WTC11 (cell line): ENCODE measurements at regions not wholly inside any gene's neighbourhood (a gene's known extent, or its start where the extent isn't known, plus 50 kb on each side); places are given as distances from the start of the nearest gene placed in this dataset.
A peak's percentile ranks its signal among the peaks of the same experiment; 100 is the strongest.

Experiments used
- ATAC-seq: fragments of 200-7000 bp; cut with Tn5 transposase; 2 replicates; pipeline ENCODE4 v1.10.0; 2021; ENCODE audit warnings: mild to moderate bottlenecking, moderate library complexity
- CTCF ChIA-PET: fragments of 300-600 bp; sonication (Branson Sonifier 250); formaldehyde crosslinking; loops from one replicate; lab custom pipeline; 2021; ENCODE audit warnings: antibody characterized with exemption; lab: Charles Lee
- POLR2A ChIA-PET: fragments of 350-600 bp; sonication (Branson Sonifier 250); formaldehyde crosslinking; loops from one replicate; lab custom pipeline; 2021; ENCODE audit warnings: antibody characterized with exemption; lab: Charles Lee
- DNase-seq: peaks from one replicate; pipeline ENCODE4 v3.0.0; 2021; ENCODE audit warnings: low spot score
- H3K27ac Mint-ChIP-seq: 2 replicates; pipeline ENCODE4 v1.8.0; 2021; ENCODE audit warnings: mixed read lengths
- H3K27me3 Mint-ChIP-seq: 2 replicates; pipeline ENCODE4 v1.8.0; 2021; ENCODE audit warnings: low read depth, mild to moderate bottlenecking, moderate library complexity, mixed read lengths
- H3K36me3 Mint-ChIP-seq: 2 replicates; pipeline ENCODE4 v1.8.0; 2021; ENCODE audit warnings: mixed read lengths
- H3K4me1 Mint-ChIP-seq: 2 replicates; pipeline ENCODE4 v1.8.0; 2022; ENCODE audit warnings: mixed read lengths
- H3K4me3 Mint-ChIP-seq: 2 replicates; pipeline ENCODE4 v1.8.0; 2021; ENCODE audit warnings: mild to moderate bottlenecking, moderate library complexity, mixed read lengths
- H3K9me3 Mint-ChIP-seq: 2 replicates; pipeline ENCODE4 v1.8.0; 2021; ENCODE audit warnings: mixed read lengths
- AR ChIP-seq: fragments of 250-450 bp; sonication (Bioruptor Pico); IDR thresholded peaks from 2 replicates; pipeline ENCODE4 v1.9.0; 2021; ENCODE audit warnings: mild to moderate bottlenecking
- CTCF ChIP-seq: fragments of 200-600 bp; IDR thresholded peaks from 2 replicates; pipeline ENCODE4 v1.8.0; 2022; ENCODE audit warnings: antibody characterized with exemption
- E2F1 ChIP-seq: sonication (generic); formaldehyde crosslinking; IDR thresholded peaks from 2 replicates; pipeline ENCODE4 v1.8.0; 2022; ENCODE audit warnings: mild to moderate bottlenecking, missing genetic modification reagents
- E2F5 ChIP-seq: sonication (generic); formaldehyde crosslinking; IDR thresholded peaks from 2 replicates; pipeline ENCODE4 v1.8.1; 2022; ENCODE audit warnings: mild to moderate bottlenecking, moderate library complexity, missing genetic modification reagents
- FOXP4 ChIP-seq: sonication (generic); formaldehyde crosslinking; IDR thresholded peaks from 2 replicates; pipeline ENCODE4 v1.8.0; 2022; ENCODE audit warnings: mild to moderate bottlenecking, missing genetic modification reagents
- HMGA2 ChIP-seq: fragments of 250-450 bp; sonication (Bioruptor Pico); IDR thresholded peaks from 2 replicates; pipeline ENCODE4 v1.4.0; 2021; ENCODE audit warnings: mild to moderate bottlenecking, moderate library complexity
- JAZF1 ChIP-seq: fragments of 250-450 bp; sonication (Bioruptor Pico); IDR thresholded peaks from 2 replicates; pipeline ENCODE4 v1.9.0; 2021; ENCODE audit warnings: moderate library complexity, mild to moderate bottlenecking, inconsistent platforms
- MXD4 ChIP-seq: fragments of 250-450 bp; sonication (Bioruptor Pico); IDR thresholded peaks from 2 replicates; pipeline ENCODE4 v1.8.0; 2021; ENCODE audit warnings: mild to moderate bottlenecking, moderate library complexity, borderline replicate concordance
- NFE2L1 ChIP-seq: sonication (generic); formaldehyde crosslinking; IDR thresholded peaks from 2 replicates; pipeline ENCODE4 v1.8.1; 2023; ENCODE audit warnings: missing genetic modification reagents
- NFYB ChIP-seq: sonication (generic); formaldehyde crosslinking; conservative IDR thresholded peaks from 2 replicates; pipeline ENCODE4 v1.8.0; 2022; ENCODE audit warnings: low read depth, missing genetic modification reagents
- OVOL2 ChIP-seq: fragments of 250-450 bp; sonication (Bioruptor Pico); IDR thresholded peaks from 2 replicates; pipeline ENCODE4 v1.9.0; 2021; ENCODE audit warnings: mild to moderate bottlenecking, borderline replicate concordance
- SP1 ChIP-seq: sonication (generic); formaldehyde crosslinking; conservative IDR thresholded peaks from 2 replicates; pipeline ENCODE4 v1.8.1; 2022; ENCODE audit warnings: missing genetic modification reagents
- TEAD4 ChIP-seq: sonication (generic); formaldehyde crosslinking; IDR thresholded peaks from 2 replicates; pipeline ENCODE4 v1.8.0; 2022; ENCODE audit warnings: mild to moderate bottlenecking, missing genetic modification reagents
- TP53 ChIP-seq: sonication (generic); formaldehyde crosslinking; IDR thresholded peaks from 2 replicates; pipeline ENCODE4 v1.8.1; 2023; ENCODE audit warnings: mild to moderate bottlenecking, missing genetic modification reagents
- ZBTB21 ChIP-seq: sonication (generic); formaldehyde crosslinking; IDR thresholded peaks from 2 replicates; pipeline ENCODE4 v1.8.1; 2023; ENCODE audit warnings: mild to moderate bottlenecking, missing genetic modification reagents, borderline replicate concordance
- ZMAT4 ChIP-seq: fragments of 250-450 bp; sonication (Bioruptor Pico); IDR thresholded peaks from 2 replicates; pipeline ENCODE4 v1.9.0; 2021; ENCODE audit warnings: mild to moderate bottlenecking
- ZNF281 ChIP-seq: sonication (generic); formaldehyde crosslinking; IDR thresholded peaks from 2 replicates; pipeline ENCODE4 v1.8.0; 2023; ENCODE audit warnings: mild to moderate bottlenecking, missing genetic modification reagents
- ZSCAN18 ChIP-seq: fragments of 250-450 bp; sonication (Bioruptor Pico); IDR thresholded peaks from 2 replicates; pipeline ENCODE4 v2.1.2; 2022; ENCODE audit warnings: mild to moderate bottlenecking, moderate library complexity

GRCh38 chr1:208374391-208374941 lies 130.3 kb upstream of the PLXNA2 start:
- TF ChIP-seq E2F5 (CRISPR knock-in tag) (no peak), NFYB (CRISPR knock-in tag) (no peak), SP1 (CRISPR knock-in tag) (no peak), ZBTB21 (CRISPR knock-in tag) (no peak), ZSCAN18 (CRISPR knock-in tag) (no peak), JAZF1 (CRISPR knock-in tag) (no peak), HMGA2 (CRISPR knock-in tag) (no peak), ZMAT4 (CRISPR knock-in tag) (no peak), CTCF (no peak)
- no peak for DNase-seq
- peaks cover 20% of the 10 kb centered on the region for H3K27me3 Mint-ChIP-seq
- CTCF ChIA-PET = no interaction called here
- no peak overlapping the region for H3K4me3 Mint-ChIP-seq
- no peaks in the 10 kb centered on the region for H3K9me3 Mint-ChIP-seq
- no peak overlapping the region for H3K27ac Mint-ChIP-seq
- peak; percentile 75 for ATAC-seq
- H3K4me1 Mint-ChIP-seq = peaks cover 14% of the 10 kb centered on the region
- POLR2A ChIA-PET = no interaction called here
- H3K36me3 Mint-ChIP-seq = no peaks in the 10 kb centered on the region

- Mint-ChIP-seq H3K36me3 (no peaks in the 10 kb centered on the region), H3K4me1 (no peaks in the 10 kb centered on the region), H3K27ac (no peak overlapping the region), H3K4me3 (no peak overlapping the region), H3K9me3 (peaks cover 5% of the 10 kb centered on the region; the same call in 1 of the 2 replicates), H3K27me3 (no peaks in the 10 kb centered on the region)
- ChIA-PET POLR2A (no interaction called here), CTCF (no interaction called here)
- DNase-seq = no peak
- no peak for ATAC-seq
- TF ChIP-seq TEAD4 (CRISPR knock-in tag) (no peak), NFE2L1 (CRISPR knock-in tag) (no peak), MXD4 (CRISPR knock-in tag) (no peak), AR (CRISPR knock-in tag) (no peak), FOXP4 (CRISPR knock-in tag) (no peak), ZNF281 (CRISPR knock-in tag) (no peak), E2F1 (no peak), OVOL2 (CRISPR knock-in tag) (no peak), TP53 (no peak)
These were observed 137.3 kb upstream of the PLXNA2 start for GRCh38 chr1:208381481-208381880.
